ENCODE measurements at regions not wholly inside any gene's neighbourhood (a gene's known extent, or its start where the extent isn't known, plus 50 kb on each side); places are given as distances from the start of the nearest gene placed in this dataset.

DNA sequence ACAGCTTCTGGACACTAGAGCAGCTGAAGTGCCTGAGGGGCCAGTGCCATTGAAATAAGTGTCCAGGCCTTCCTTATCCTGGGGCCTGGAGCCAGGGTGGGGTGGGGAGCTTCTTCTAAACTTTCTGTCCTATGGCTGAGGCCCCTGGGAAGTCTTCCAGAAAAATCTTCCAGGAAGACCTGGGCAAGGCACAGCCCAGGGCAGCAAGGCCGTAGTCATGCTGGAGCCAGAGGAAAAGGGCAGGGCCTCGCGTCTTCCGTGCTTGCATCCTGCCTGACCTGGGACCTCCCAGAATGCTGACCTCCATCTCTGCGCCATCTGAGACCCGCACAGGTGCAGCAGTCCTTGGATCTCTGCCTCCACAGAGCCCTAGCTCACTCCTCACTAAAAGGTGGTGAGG lies 96.7 kb upstream of the SLC44A3 start:
- TF ChIP-seq, protein P1, sequence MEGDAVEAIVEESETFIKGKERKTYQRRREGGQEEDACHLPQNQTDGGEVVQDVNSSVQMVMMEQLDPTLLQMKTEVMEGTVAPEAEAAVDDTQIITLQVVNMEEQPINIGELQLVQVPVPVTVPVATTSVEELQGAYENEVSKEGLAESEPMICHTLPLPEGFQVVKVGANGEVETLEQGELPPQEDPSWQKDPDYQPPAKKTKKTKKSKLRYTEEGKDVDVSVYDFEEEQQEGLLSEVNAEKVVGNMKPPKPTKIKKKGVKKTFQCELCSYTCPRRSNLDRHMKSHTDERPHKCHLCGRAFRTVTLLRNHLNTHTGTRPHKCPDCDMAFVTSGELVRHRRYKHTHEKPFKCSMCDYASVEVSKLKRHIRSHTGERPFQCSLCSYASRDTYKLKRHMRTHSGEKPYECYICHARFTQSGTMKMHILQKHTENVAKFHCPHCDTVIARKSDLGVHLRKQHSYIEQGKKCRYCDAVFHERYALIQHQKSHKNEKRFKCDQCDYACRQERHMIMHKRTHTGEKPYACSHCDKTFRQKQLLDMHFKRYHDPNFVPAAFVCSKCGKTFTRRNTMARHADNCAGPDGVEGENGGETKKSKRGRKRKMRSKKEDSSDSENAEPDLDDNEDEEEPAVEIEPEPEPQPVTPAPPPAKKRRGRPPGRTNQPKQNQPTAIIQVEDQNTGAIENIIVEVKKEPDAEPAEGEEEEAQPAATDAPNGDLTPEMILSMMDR (IDR thresholded peaks at IDR 0.05), result no peak
- Histone ChIP-seq H3K4me1 (ENCODE audit: insufficient read depth, low read length) (no peaks in the 10 kb centered on the region), H3K27ac (ENCODE audit: low read depth in 1 of 2, low read length in 2 of 2) (no peak overlapping the region), H3K4me3 (ENCODE audit: low read length) (no peak overlapping the region), H3K9me3 (ENCODE audit: control insufficient read depth in 1 of 2, insufficient read depth in 1 of 2, low read length in 2 of 2) (no peaks in the 10 kb centered on the region), H3K27me3 (ENCODE audit: control insufficient read depth in 1 of 2, insufficient read depth in 2 of 2, low read length in 2 of 2) (peaks cover 0 to 4% of the 10 kb centered on the region in 2 experiments), H3K36me3 (ENCODE audit: insufficient read depth, low read length) (no peaks in the 10 kb centered on the region)
- H3K27ac Mint-ChIP-seq, result no peak overlapping the region
- H3K4me1 Mint-ChIP-seq (ENCODE audit: low read depth), result no peaks in the 10 kb centered on the region
- peaks cover 19% of the 10 kb centered on the region for H3K27me3 Mint-ChIP-seq
- no peak overlapping the region for H3K4me3 Mint-ChIP-seq
- POLR2A ChIA-PET, result no interaction called here
- H3K36me3 Mint-ChIP-seq (ENCODE audit: low read depth), result no peaks in the 10 kb centered on the region
- no peaks in the 10 kb centered on the region for H3K9me3 Mint-ChIP-seq
- ATAC-seq (ENCODE audit: poor library complexity) (no peak), DNase-seq (no peak)
- intact Hi-C loops (cut with DNase I, micrococcal nuclease), result no loop called here
- CTCF ChIA-PET, result no interaction called here

DNA sequence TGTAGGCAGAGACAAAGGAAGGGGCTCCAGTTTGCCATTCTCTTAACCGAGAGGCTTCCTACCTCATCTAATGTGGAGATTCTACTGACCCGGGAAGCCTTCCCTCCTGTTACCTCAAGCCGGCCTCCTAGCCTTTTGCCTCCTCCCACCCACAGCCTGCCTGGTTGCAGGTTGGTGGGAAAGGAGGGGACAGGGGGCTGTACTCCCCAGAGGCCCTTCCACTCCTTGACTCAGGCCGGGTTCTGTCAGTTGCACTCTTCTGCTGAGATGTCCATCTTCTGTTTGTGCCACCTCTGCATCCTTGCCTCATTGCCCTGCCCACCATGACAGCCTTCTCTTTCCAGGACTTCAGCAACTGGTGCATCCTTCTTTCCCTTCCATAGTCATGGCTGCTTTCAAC lies 98.0 kb upstream of the SLC44A3 start:
- H3K27ac ChIP-seq (ENCODE audit: low read depth in 1 of 2, low read length in 2 of 2), result no peak overlapping the region
- no peaks in the 10 kb centered on the region for H3K9me3 ChIP-seq (ENCODE audit: control insufficient read depth in 1 of 2, insufficient read depth in 1 of 2, low read length in 2 of 2)
- Mint-ChIP-seq H3K4me3 (no peak overlapping the region), H3K27ac (no peak overlapping the region), H3K27me3 (peaks cover 19% of the 10 kb centered on the region), H3K36me3 (ENCODE audit: low read depth) (no peaks in the 10 kb centered on the region), H3K9me3 (no peaks in the 10 kb centered on the region), H3K4me1 (ENCODE audit: low read depth) (no peaks in the 10 kb centered on the region)
- TF ChIP-seq, protein P1 (IDR thresholded peaks at IDR 0.05), result no peak
- H3K4me1 ChIP-seq (ENCODE audit: insufficient read depth, low read length), result no peaks in the 10 kb centered on the region
- H3K4me3 ChIP-seq (ENCODE audit: low read length), result no peak overlapping the region
- intact Hi-C loops (cut with DNase I, micrococcal nuclease), result no loop called here
- no peaks in the 10 kb centered on the region for H3K36me3 ChIP-seq (ENCODE audit: insufficient read depth, low read length)
- POLR2A ChIA-PET, result no interaction called here
- ATAC-seq (ENCODE audit: poor library complexity) (no peak), DNase-seq (no peak)
- CTCF ChIA-PET, result no interaction called here
- peaks cover 0 to 4% of the 10 kb centered on the region in 2 experiments for H3K27me3 ChIP-seq (ENCODE audit: control insufficient read depth in 1 of 2, insufficient read depth in 2 of 2, low read length in 2 of 2)

DNA sequence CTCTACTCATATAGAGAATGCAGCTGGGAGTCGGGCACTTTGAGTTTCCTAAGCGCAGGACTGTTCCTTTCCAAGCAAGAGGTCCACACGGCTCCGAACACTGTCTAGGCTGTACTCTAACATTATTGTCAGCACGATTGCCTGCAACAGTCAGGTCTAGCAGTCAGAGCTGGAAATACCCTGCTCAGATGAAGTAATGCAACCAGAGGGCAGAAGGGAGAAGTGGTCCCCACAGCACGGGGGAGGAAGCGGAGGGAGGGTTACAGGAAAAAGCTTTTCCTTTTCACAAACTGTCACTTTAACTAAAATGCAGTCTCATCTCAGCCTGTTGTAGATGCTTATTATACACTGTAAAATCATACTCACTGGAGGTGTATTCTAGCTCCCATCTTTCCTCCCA lies 98.9 kb upstream of the SLC44A3 start:
- TF ChIP-seq, protein P1 (IDR thresholded peaks at IDR 0.05), result no peak
- Mint-ChIP-seq H3K36me3 (ENCODE audit: low read depth) (no peaks in the 10 kb centered on the region), H3K9me3 (no peaks in the 10 kb centered on the region), H3K27ac (no peak overlapping the region), H3K4me1 (ENCODE audit: low read depth) (no peaks in the 10 kb centered on the region), H3K4me3 (no peak overlapping the region), H3K27me3 (peaks cover 19% of the 10 kb centered on the region)
- DNase-seq, result peak in 3 of 14 experiments; percentile 8 to 64 (median 60)
- Histone ChIP-seq H3K4me1 (ENCODE audit: insufficient read depth, low read length) (no peaks in the 10 kb centered on the region), H3K27me3 (ENCODE audit: control insufficient read depth in 1 of 2, insufficient read depth in 2 of 2, low read length in 2 of 2) (peaks cover 0 to 4% of the 10 kb centered on the region in 2 experiments), H3K4me3 (ENCODE audit: low read length) (no peak overlapping the region), H3K9me3 (ENCODE audit: control insufficient read depth in 1 of 2, insufficient read depth in 1 of 2, low read length in 2 of 2) (no peaks in the 10 kb centered on the region), H3K36me3 (ENCODE audit: insufficient read depth, low read length) (no peaks in the 10 kb centered on the region), H3K27ac (ENCODE audit: low read depth in 1 of 2, low read length in 2 of 2) (no peak overlapping the region)
- POLR2A ChIA-PET, result no interaction called here
- ATAC-seq (ENCODE audit: poor library complexity), result no peak
- intact Hi-C loops (cut with DNase I, micrococcal nuclease), result no loop called here
- CTCF ChIA-PET, result no interaction called here

All from CD4-positive, alpha-beta T cell (primary cell).